RWPE1 (cell line): ENCODE measurements at regions not wholly inside any gene's neighbourhood (a gene's known extent, or its start where the extent isn't known, plus 50 kb on each side); places are given as distances from the start of the nearest gene placed in this dataset.

Source experiments
- CTCF ChIA-PET: fragments of 350-600 bp; sonication (Branson Sonifier 250); formaldehyde crosslinking; extraction: SDS; loops from one replicate; lab custom pipeline; 2021; lab: Yijun Ruan, JAX
- POLR2A ChIA-PET: fragments of 400-600 bp; formaldehyde crosslinking; extraction: SDS; loops from one replicate; lab custom pipeline; 2020; ENCODE audit warnings: antibody characterized with exemption; ENCODE audit not compliant: low non-redundant PET; lab: Yijun Ruan, JAX
- DNase-seq: peaks from one replicate; pipeline ENCODE4 v3.0.0; 2012; ENCODE audit warnings: low spot score
- H3K27ac ChIP-seq: fragments of 450-650 bp; 2 replicates; pipeline ENCODE4 v1.5.1; 2017
- CTCF ChIP-seq: fragments of 450-650 bp; conservative IDR thresholded peaks from 2 replicates; pipeline ENCODE4 v1.5.1; 2017; ENCODE audit warnings: low read depth, mild to moderate bottlenecking

- TF ChIP-seq CTCF, result no peak
- ChIA-PET CTCF (no interaction called here), POLR2A (no interaction called here)
- no peak for DNase-seq
- no peak overlapping the region for H3K27ac ChIP-seq
Measured at GRCh38 chr4:181388061-181388460, 855.1 kb upstream of the TENM3 start.

- ChIA-PET POLR2A (no interaction called here), CTCF (no interaction called here)
- no peak overlapping the region for H3K27ac ChIP-seq
- TF ChIP-seq CTCF, result no peak
- DNase-seq, result no peak
Measured at GRCh38 chr4:181416966-181417365, 826.2 kb upstream of the TENM3 start.

GRCh38 chr4:181418496-181418895 lies 824.7 kb upstream of the TENM3 start:
- ChIA-PET CTCF (no interaction called here), POLR2A (no interaction called here)
- no peak for TF ChIP-seq CTCF
- DNase-seq, result no peak
- H3K27ac ChIP-seq, result no peak overlapping the region

GRCh38 chr4:181420950-181421349 lies 822.3 kb upstream of the TENM3 start:
- ChIA-PET POLR2A (no interaction called here), CTCF (no interaction called here)
- TF ChIP-seq CTCF, result no peak

GRCh38 chr4:181424362-181425016 lies 818.7 kb upstream of the TENM3 start:
- H3K27ac ChIP-seq, result no peak overlapping the region
- POLR2A ChIA-PET, result no interaction called here
- no peak for TF ChIP-seq CTCF
- DNase-seq, result no peak
- CTCF ChIA-PET, result interaction anchor here (0.7 kb wide), 1 partner anchor 306 kb away, joined by 3 read pairs; no protein-coding TSS in a partner anchor

More at GRCh38 chr4:181420950-181421349, 822.3 kb upstream of the TENM3 start:
- H3K27ac ChIP-seq, result no peak overlapping the region
- no peak for DNase-seq

- no peak for TF ChIP-seq CTCF
- no peak overlapping the region for H3K27ac ChIP-seq
- POLR2A ChIA-PET, result no interaction called here
- CTCF ChIA-PET, result interaction anchor here (0.6 kb wide), 1 partner anchor 36 kb away, joined by 3 read pairs; no protein-coding TSS in a partner anchor
- DNase-seq, result no peak
Measured at GRCh38 chr4:181427076-181427475, 816.1 kb upstream of the TENM3 start.
